H9 (cell line): ENCODE measurements at regions not wholly inside any gene's neighbourhood (a gene's known extent, or its start where the extent isn't known, plus 50 kb on each side); places are given as distances from the start of the nearest gene placed in this dataset.

ENCODE experiments used
- DNase-seq: peaks from one replicate; pipeline ENCODE4 v3.0.0-alpha.2; 2017
- H2AFZ ChIP-seq: one replicate; pipeline ENCODE4 v1.6.1; 2013; ENCODE audit warnings: mild to moderate bottlenecking, low read length, control low read depth, moderate library complexity
- H2AK5ac ChIP-seq: 2 replicates; pipeline ENCODE4 v1.6.1; 2013; ENCODE audit warnings: low read length, control low read depth, mixed read lengths; ENCODE audit not compliant: insufficient read length
- H2BK120ac ChIP-seq: one replicate; pipeline ENCODE4 v1.6.1; 2013; ENCODE audit warnings: low read depth, mild to moderate bottlenecking, low read length, control low read depth, inconsistent platforms; ENCODE audit not compliant: poor library complexity, severe bottlenecking
- H2BK12ac ChIP-seq: 2 replicates; pipeline ENCODE4 v1.6.1; 2013; ENCODE audit warnings: low read length, control low read depth, mixed read lengths, low read depth; ENCODE audit not compliant: insufficient read length
- H2BK15ac ChIP-seq: 2 replicates; pipeline ENCODE4 v1.6.1; 2013; ENCODE audit warnings: low read depth, low read length, control low read depth
- H2BK20ac ChIP-seq: one replicate; pipeline ENCODE4 v1.6.1; 2013; ENCODE audit warnings: low read depth, mild to moderate bottlenecking, low read length, control low read depth, inconsistent platforms; ENCODE audit not compliant: poor library complexity, severe bottlenecking
- H2BK5ac ChIP-seq: 2 replicates; pipeline ENCODE4 v1.6.1; 2013; ENCODE audit warnings: low read length, control low read depth, mixed read lengths; ENCODE audit not compliant: insufficient read length
- H3K14ac ChIP-seq: 2 replicates; pipeline ENCODE4 v1.6.1; 2013; ENCODE audit warnings: low read length, control low read depth; ENCODE audit not compliant: insufficient read depth
- H3K18ac ChIP-seq: 2 replicates; pipeline ENCODE4 v1.6.1; 2013; ENCODE audit warnings: low read depth, mild to moderate bottlenecking, mixed read lengths, low read length, control low read depth; ENCODE audit not compliant: insufficient read length
- H3K23ac ChIP-seq: 2 replicates; pipeline ENCODE4 v1.6.1; 2013; ENCODE audit warnings: low read length, control low read depth, mixed read lengths, low read depth; ENCODE audit not compliant: insufficient read length
- H3K23me2 ChIP-seq: 2 replicates; pipeline ENCODE4 v1.6.1; 2013; ENCODE audit warnings: low read depth, mild to moderate bottlenecking, mixed read lengths, low read length, control low read depth; ENCODE audit not compliant: insufficient read length, poor library complexity, severe bottlenecking
- H3K27ac ChIP-seq: 2 replicates; pipeline ENCODE4 v1.5.1; 2013; ENCODE audit warnings: low read length, control low read depth, mixed read lengths, low read depth; ENCODE audit not compliant: insufficient read length
- H3K27me3 ChIP-seq: 2 replicates; pipeline ENCODE4 v1.6.1; 2013; ENCODE audit warnings: low read length, control low read depth, inconsistent platforms; ENCODE audit not compliant: insufficient read depth
- H3K4ac ChIP-seq: 2 replicates; pipeline ENCODE4 v1.6.1; 2013; ENCODE audit warnings: low read depth, mild to moderate bottlenecking, control low read depth, inconsistent platforms, low read length, moderate library complexity
- H3K4me1 ChIP-seq: 2 replicates; pipeline ENCODE4 v1.6.1; 2013; ENCODE audit warnings: low read length, control low read depth, inconsistent platforms; ENCODE audit not compliant: insufficient read depth
- H3K4me2 ChIP-seq: 2 replicates; pipeline ENCODE4 v1.6.1; 2013; ENCODE audit warnings: low read length, control low read depth, mixed read lengths; ENCODE audit not compliant: insufficient read length, insufficient read depth
- H3K56ac ChIP-seq: 2 replicates; pipeline ENCODE4 v1.6.1; 2013; ENCODE audit warnings: low read depth, mild to moderate bottlenecking, mixed read lengths, low read length, control low read depth; ENCODE audit not compliant: insufficient read length
- H3K79me1 ChIP-seq: 2 replicates; pipeline ENCODE4 v1.6.1; 2013; ENCODE audit warnings: low read depth, mild to moderate bottlenecking, moderate library complexity, low read length, control low read depth, inconsistent platforms; ENCODE audit not compliant: insufficient read depth, poor library complexity, severe bottlenecking
- H3K79me2 ChIP-seq: 2 replicates; pipeline ENCODE4 v1.6.1; 2013; ENCODE audit warnings: low read length, control low read depth, inconsistent platforms; ENCODE audit not compliant: insufficient read depth
- H3K9ac ChIP-seq: 2 replicates; pipeline ENCODE4 v1.6.1; 2013; ENCODE audit warnings: low read length, control low read depth, mixed read lengths; ENCODE audit not compliant: insufficient read length; ENCODE audit errors: extremely low read depth
- H3K9me3 ChIP-seq: one replicate; pipeline ENCODE4 v1.6.1; 2013; ENCODE audit warnings: low read depth, low read length, inconsistent platforms; ENCODE audit not compliant: control insufficient read depth
- H3T11ph ChIP-seq: one replicate; pipeline ENCODE4 v1.6.1; 2013; ENCODE audit warnings: mild to moderate bottlenecking, low read length, control low read depth, inconsistent platforms
- H4K20me1 ChIP-seq: one replicate; pipeline ENCODE4 v1.6.1; 2013; ENCODE audit not compliant: control insufficient read depth, insufficient read length, insufficient read depth
- H4K5ac ChIP-seq: 2 replicates; pipeline ENCODE4 v1.6.1; 2013; ENCODE audit warnings: low read depth, mild to moderate bottlenecking, mixed read lengths, low read length, control low read depth; ENCODE audit not compliant: insufficient read length
- H4K8ac ChIP-seq: replicated peaks from 2 replicates; pipeline ENCODE4 v1.6.1; 2013; ENCODE audit warnings: low read length, control low read depth, mixed read lengths, low read depth; ENCODE audit not compliant: insufficient read length
- H4K91ac ChIP-seq: 2 replicates; pipeline ENCODE4 v1.6.1; 2013; ENCODE audit warnings: low read depth, mild to moderate bottlenecking, moderate library complexity, mixed read lengths, low read length, control low read depth; ENCODE audit not compliant: insufficient read length
- H3K27ac Mint-ChIP-seq, 3 experiments: 2 replicates in 2 of 3; 3 replicates in 1 of 3; pipeline ENCODE4 v1.8.0; 2020 to 2021; ENCODE audit warnings: mixed read lengths in 3 of 3, mild to moderate bottlenecking in 1 of 3, moderate library complexity in 1 of 3
- H3K27me3 Mint-ChIP-seq: 2 replicates; pipeline ENCODE4 v1.8.0; 2021; ENCODE audit warnings: low read depth, mild to moderate bottlenecking, moderate library complexity, mixed read lengths
- H3K36me3 Mint-ChIP-seq, 3 experiments: 2 replicates in 2 of 3; 3 replicates in 1 of 3; pipeline ENCODE4 v1.8.0; 2020 to 2021; ENCODE audit warnings: low read depth in 3 of 3, mixed read lengths in 3 of 3; ENCODE audit not compliant: insufficient read depth in 1 of 3
- H3K4me1 Mint-ChIP-seq, 2 experiments: 2 replicates each; pipeline ENCODE4 v1.8.0; 2020; ENCODE audit warnings: mixed read lengths in 2 of 2
- H3K4me3 Mint-ChIP-seq, 2 experiments: 2 replicates in 1 of 2; 3 replicates in 1 of 2; pipeline ENCODE4 v1.8.0; 2020 to 2021; ENCODE audit warnings: mild to moderate bottlenecking in 2 of 2, mixed read lengths in 2 of 2, moderate library complexity in 1 of 2
- H3K9me3 Mint-ChIP-seq, 2 experiments: 2 replicates in 1 of 2; 3 replicates in 1 of 2; pipeline ENCODE4 v1.8.0; 2020; ENCODE audit warnings: mild to moderate bottlenecking in 2 of 2, mixed read lengths in 2 of 2, moderate library complexity in 1 of 2
- WGBS: extraction: QIAGEN DNeasy Blood & Tissue Kit; methylation state at CpG from one replicate; pipeline ENCODE4 v1.1.7; 2013; ENCODE audit warnings: missing lambda C conversion rate, low lambda C conversion rate, mixed read lengths; ENCODE audit not compliant: insufficient read length; ENCODE audit errors: extremely low coverage; 5-methylcytosine and 5-hydroxymethylcytosine counted together
- TF ChIP-seq, protein P1 (sequence below): fragments of 200-600 bp; sonication (generic); conservative IDR thresholded peaks from 3 replicates; pipeline ENCODE4 v1.8.0; 2021; ENCODE audit warnings: antibody characterized with exemption, mild to moderate bottlenecking

DNA sequence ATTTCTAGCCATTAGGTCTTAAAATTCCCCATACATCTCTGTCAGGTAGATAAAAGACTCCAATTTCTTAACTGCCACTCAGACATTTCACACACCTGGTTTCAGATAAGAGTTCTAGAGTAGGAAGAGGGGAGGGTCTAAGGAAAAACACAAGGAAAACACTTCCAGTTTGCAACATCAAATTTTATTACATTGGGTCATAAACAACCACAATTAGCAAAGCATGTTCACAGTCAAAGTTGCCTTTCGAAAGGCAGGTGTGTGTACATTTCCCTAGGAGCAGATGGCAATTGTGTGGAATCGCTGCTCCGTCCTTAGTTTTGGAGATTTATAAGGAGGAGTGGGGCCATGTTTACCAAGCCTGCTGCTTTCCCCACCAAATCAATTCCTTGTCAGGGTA lies 120.8 kb downstream of the DMRT2 start:
- Histone ChIP-seq H3T11ph (no peak overlapping the region), H3K4me2 (no peak overlapping the region), H3K27me3 (no peaks in the 10 kb centered on the region), H3K4ac (no peak overlapping the region), H3K79me2 (no peaks in the 10 kb centered on the region), H3K9ac (no peak overlapping the region), H4K20me1 (no peaks in the 10 kb centered on the region), H2BK12ac (no peak overlapping the region), H4K5ac (no peak overlapping the region), H3K14ac (no peak overlapping the region), H3K23ac (no peak overlapping the region), H4K8ac (no peak overlapping the region), H3K23me2 (no peaks in the 10 kb centered on the region), H3K9me3 (peaks cover 9% of the 10 kb centered on the region), H3K79me1 (no peaks in the 10 kb centered on the region), H3K4me1 (no peaks in the 10 kb centered on the region), H2BK15ac (no peak overlapping the region), H2BK5ac (no peak overlapping the region), H2BK20ac (no peak overlapping the region), H2BK120ac (no peak overlapping the region), H2AFZ (no peak overlapping the region), H4K91ac (no peak overlapping the region), H2AK5ac (no peak overlapping the region), H3K18ac (no peak overlapping the region), H3K27ac (no peak overlapping the region), H3K56ac (no peak overlapping the region)
- H3K27me3 Mint-ChIP-seq: peaks cover 1% of the 10 kb centered on the region; the same call in 1 of the 2 replicates
- H3K4me1 Mint-ChIP-seq: 0 out of 4 replicates have a peak, but pooled peaks cover 0 to 3% of the 10 kb centered on the region in 2 experiments
- H3K36me3 Mint-ChIP-seq: no peaks in the 10 kb centered on the region
- TF ChIP-seq, protein P1, sequence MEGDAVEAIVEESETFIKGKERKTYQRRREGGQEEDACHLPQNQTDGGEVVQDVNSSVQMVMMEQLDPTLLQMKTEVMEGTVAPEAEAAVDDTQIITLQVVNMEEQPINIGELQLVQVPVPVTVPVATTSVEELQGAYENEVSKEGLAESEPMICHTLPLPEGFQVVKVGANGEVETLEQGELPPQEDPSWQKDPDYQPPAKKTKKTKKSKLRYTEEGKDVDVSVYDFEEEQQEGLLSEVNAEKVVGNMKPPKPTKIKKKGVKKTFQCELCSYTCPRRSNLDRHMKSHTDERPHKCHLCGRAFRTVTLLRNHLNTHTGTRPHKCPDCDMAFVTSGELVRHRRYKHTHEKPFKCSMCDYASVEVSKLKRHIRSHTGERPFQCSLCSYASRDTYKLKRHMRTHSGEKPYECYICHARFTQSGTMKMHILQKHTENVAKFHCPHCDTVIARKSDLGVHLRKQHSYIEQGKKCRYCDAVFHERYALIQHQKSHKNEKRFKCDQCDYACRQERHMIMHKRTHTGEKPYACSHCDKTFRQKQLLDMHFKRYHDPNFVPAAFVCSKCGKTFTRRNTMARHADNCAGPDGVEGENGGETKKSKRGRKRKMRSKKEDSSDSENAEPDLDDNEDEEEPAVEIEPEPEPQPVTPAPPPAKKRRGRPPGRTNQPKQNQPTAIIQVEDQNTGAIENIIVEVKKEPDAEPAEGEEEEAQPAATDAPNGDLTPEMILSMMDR: no peak
- no peak for DNase-seq
- peaks cover 7 to 42% of the 10 kb centered on the region in 2 experiments; a peak in 3 of 5 replicates for H3K9me3 Mint-ChIP-seq
- H3K27ac Mint-ChIP-seq: no peak overlapping the region
- H3K4me3 Mint-ChIP-seq: no peak overlapping the region
- WGBS: no CpG with 5 or more reads among the region's 3 CpGs
